ENCODE measurements at regions not wholly inside any gene's neighbourhood (a gene's known extent, or its start where the extent isn't known, plus 50 kb on each side); places are given as distances from the start of the nearest gene placed in this dataset.

GRCh38 chr15:45919806-45920205 lies 285.0 kb downstream of the SQOR start:
- no TSS peak for BruUV-seq (replicated peaks)
- H2AFZ ChIP-seq (ENCODE audit: control insufficient read depth, low read depth, low read length) = no peak overlapping the region
- H3K4me3 ChIP-seq = no peak overlapping the region
- H3K27ac ChIP-seq (ENCODE audit: control insufficient read depth, insufficient read depth) = no peak overlapping the region
- H3K27me3 ChIP-seq (replicated peaks in 1 of 2; ENCODE audit: control insufficient read depth in 2 of 2, insufficient read depth in 2 of 2, low read length in 1 of 2) = no peaks in the 10 kb centered on the region
- CTCF ChIA-PET = no interaction called here
- ATAC-seq (no peak), FAIRE-seq (no peak), DNase-seq (ENCODE audit: low read depth, low spot score) (no peak)
- WGBS (ENCODE audit: insufficient coverage, insufficient replicate concordance, low lambda C conversion rate, missing lambda C conversion rate) = 46% methylated on average over 6 of the region's 6 CpGs
- H3K4me1 ChIP-seq (ENCODE audit: control insufficient read depth, insufficient read depth, low read length) = no peaks in the 10 kb centered on the region
- H4K20me1 ChIP-seq (ENCODE audit: control insufficient read depth, insufficient read depth) = no peaks in the 10 kb centered on the region
- SMC1A ChIA-PET (ENCODE audit: uncharacterized antibody, unreplicated experiment) = no interaction called here
- no peak overlapping the region for H3K9ac ChIP-seq (ENCODE audit: control insufficient read depth, insufficient read depth, low read length)
- no peaks in the 10 kb centered on the region for H3K79me2 ChIP-seq (ENCODE audit: control insufficient read depth, insufficient read depth, low read length)
- intact Hi-C loops (cut with micrococcal nuclease; ENCODE audit: unreplicated experiment) = no loop called here
- POLR2A ChIA-PET = no interaction called here
- no peaks in the 10 kb centered on the region for H3K9me3 ChIP-seq (replicated peaks; ENCODE audit: control insufficient read depth, insufficient read depth, low read length)
- no peaks in the 10 kb centered on the region for H3K36me3 ChIP-seq (ENCODE audit: control insufficient read depth in 2 of 2, insufficient read depth in 2 of 2, low read length in 1 of 2)
- RAD21 ChIA-PET (ENCODE audit: unreplicated experiment) = no interaction called here
- in situ Hi-C loops (cut with MboI) = no loop called here
- H3K4me2 ChIP-seq (ENCODE audit: control insufficient read depth, insufficient read depth) = no peak overlapping the region
- TF ChIP-seq STAT1 (conservative IDR thresholded peaks at IDR 0.05) = no peak
- no peak for TF ChIP-seq HDAC2 (IDR thresholded peaks at IDR 0.05)
- TF ChIP-seq ZNF384 (IDR thresholded peaks at IDR 0.05; ENCODE audit: borderline replicate concordance, low read depth, low read length) = no peak
- TF ChIP-seq NFYB (IDR thresholded peaks at IDR 0.05; ENCODE audit: insufficient read depth, low read depth, low read length) = no peak
- TF ChIP-seq SMAD5 (IDR thresholded peaks at IDR 0.05; ENCODE audit: low read depth) = no peak
- no peak for TF ChIP-seq ZNF622 (IDR thresholded peaks at IDR 0.05)
- no peak for TF ChIP-seq RELB (IDR thresholded peaks at IDR 0.05; ENCODE audit: low read depth)
- no peak for TF ChIP-seq NR2C1 (IDR thresholded peaks at IDR 0.05)
- TF ChIP-seq EP300 (IDR thresholded peaks at IDR 0.05; ENCODE audit: borderline replicate concordance in 1 of 2, control insufficient read depth in 1 of 2, low read depth in 2 of 2, low read length in 2 of 2) = no peak
- TF ChIP-seq ELK1 (IDR thresholded peaks at IDR 0.05; ENCODE audit: low read depth, low read length) = no peak
- no peak for TF ChIP-seq MYC (IDR thresholded peaks at IDR 0.05; ENCODE audit: insufficient read depth, insufficient read length, insufficient replicate concordance, low read length, severe bottlenecking)
- TF ChIP-seq USF2 (IDR thresholded peaks at IDR 0.05; ENCODE audit: borderline replicate concordance, low read depth, low read length) = no peak
- TF ChIP-seq NKRF (conservative IDR thresholded peaks at IDR 0.05) = no peak
- TF ChIP-seq GATAD2B (conservative IDR thresholded peaks at IDR 0.05; ENCODE audit: low read depth) = no peak
- TF ChIP-seq RAD21 (IDR thresholded peaks at IDR 0.05; ENCODE audit: insufficient read depth, low read depth, low read length) = no peak
- TF ChIP-seq BMI1 (IDR thresholded peaks at IDR 0.05; ENCODE audit: borderline replicate concordance) = no peak
- TF ChIP-seq MYB (IDR thresholded peaks at IDR 0.05; ENCODE audit: borderline replicate concordance, low read depth, low read length) = no peak
- TF ChIP-seq ATF2 (IDR thresholded peaks at IDR 0.05; ENCODE audit: low read length) = no peak
- no peak for TF ChIP-seq BHLHE40 (IDR thresholded peaks at IDR 0.05; ENCODE audit: borderline replicate concordance in 1 of 2, low read depth in 2 of 2, low read length in 1 of 2)

Data from GM12878 (cell line).